ENCODE measurements at regions not wholly inside any gene's neighbourhood (a gene's known extent, or its start where the extent isn't known, plus 50 kb on each side); places are given as distances from the start of the nearest gene placed in this dataset.

DNA sequence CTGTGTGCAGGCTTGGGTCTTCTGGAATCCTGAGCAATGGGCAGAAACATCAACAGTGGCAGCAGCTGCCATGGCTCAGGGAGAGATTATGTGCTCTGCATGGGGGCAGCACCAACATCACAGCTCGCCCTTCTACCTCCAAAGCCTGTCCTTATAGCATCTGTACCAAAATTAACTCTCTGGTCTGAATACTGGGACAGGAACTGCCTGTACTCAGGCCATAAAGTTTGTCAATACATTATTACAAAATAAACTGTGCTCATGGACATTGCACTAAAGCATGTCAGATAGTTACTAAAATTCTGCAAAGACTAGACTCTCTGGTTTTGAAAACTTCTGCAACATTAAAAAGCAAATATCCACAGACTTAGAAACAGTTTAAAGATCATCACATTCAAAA is 91.6 kb downstream of the ZC3H11B start:
- TF ChIP-seq CTCF (IDR thresholded peaks at IDR 0.05; ENCODE audit: insufficient read depth, low read length, poor library complexity, severe bottlenecking) (no peak), EZH2phosphoT487 (conservative IDR thresholded peaks at IDR 0.05; ENCODE audit: low read length) (no peak)
- Histone ChIP-seq H3K27ac (ENCODE audit: low read depth, low read length) (no peak overlapping the region), H3K36me3 (ENCODE audit: low read length) (no peaks in the 10 kb centered on the region), H3K4me2 (ENCODE audit: low read depth, low read length, poor library complexity, severe bottlenecking) (no peak overlapping the region), H3K9me2 (replicated peaks; ENCODE audit: insufficient read depth, low read length) (no peaks in the 10 kb centered on the region), H3K79me2 (ENCODE audit: insufficient read depth, low read length) (no peaks in the 10 kb centered on the region), H3K4me3 (ENCODE audit: insufficient read depth, low read length, poor library complexity, severe bottlenecking) (no peak overlapping the region), H3F3A (ENCODE audit: insufficient read depth) (no peaks in the 10 kb centered on the region), H3K9me3 (ENCODE audit: insufficient read depth, low read length) (no peaks in the 10 kb centered on the region), H4K20me1 (ENCODE audit: low read depth, low read length) (no peaks in the 10 kb centered on the region), H3K27me3 (ENCODE audit: low read length) (no peaks in the 10 kb centered on the region), H3K9ac (ENCODE audit: low read length) (no peak overlapping the region), H2AFZ (ENCODE audit: low read depth, low read length, severe bottlenecking) (no peak overlapping the region)

- Histone ChIP-seq H3K4me3 (ENCODE audit: insufficient read depth, low read length, poor library complexity, severe bottlenecking) (no peak overlapping the region), H3K27ac (ENCODE audit: low read depth, low read length) (no peak overlapping the region), H3K4me2 (ENCODE audit: low read depth, low read length, poor library complexity, severe bottlenecking) (no peak overlapping the region), H3K9me3 (ENCODE audit: insufficient read depth, low read length) (no peaks in the 10 kb centered on the region), H3K9ac (ENCODE audit: low read length) (no peak overlapping the region), H3K36me3 (ENCODE audit: low read length) (no peaks in the 10 kb centered on the region), H2AFZ (ENCODE audit: low read depth, low read length, severe bottlenecking) (no peak overlapping the region), H4K20me1 (ENCODE audit: low read depth, low read length) (no peaks in the 10 kb centered on the region), H3K27me3 (ENCODE audit: low read length) (no peaks in the 10 kb centered on the region), H3F3A (ENCODE audit: insufficient read depth) (no peaks in the 10 kb centered on the region), H3K9me2 (replicated peaks; ENCODE audit: insufficient read depth, low read length) (no peaks in the 10 kb centered on the region), H3K79me2 (ENCODE audit: insufficient read depth, low read length) (no peaks in the 10 kb centered on the region)
- no peak for TF ChIP-seq CTCF (IDR thresholded peaks at IDR 0.05; ENCODE audit: insufficient read depth, low read length, poor library complexity, severe bottlenecking)
- TF ChIP-seq EZH2phosphoT487 (conservative IDR thresholded peaks at IDR 0.05; ENCODE audit: low read length) = no peak
Observed at GRCh38 chr1:219520241-219520640, 92.7 kb downstream of the ZC3H11B start.

DNA sequence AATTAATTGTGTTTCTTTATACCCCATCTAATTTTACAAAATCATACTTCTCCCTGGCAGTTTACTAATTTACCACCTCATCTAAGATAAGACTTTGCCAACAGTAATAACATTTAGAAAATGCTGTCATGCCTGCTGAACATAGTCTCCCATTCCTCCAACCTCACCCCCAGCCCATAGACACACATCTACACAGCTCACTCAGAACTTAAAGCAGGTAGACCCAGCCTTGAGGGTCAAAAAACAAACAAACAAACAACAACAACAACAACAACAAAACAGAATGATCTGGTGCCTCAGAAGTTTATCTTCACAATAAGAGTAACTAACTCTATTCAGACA is 94.0 kb downstream of the ZC3H11B start:
- Histone ChIP-seq H2AFZ (ENCODE audit: low read depth, low read length, severe bottlenecking) (no peak overlapping the region), H3K36me3 (ENCODE audit: low read length) (no peaks in the 10 kb centered on the region), H3F3A (ENCODE audit: insufficient read depth) (no peaks in the 10 kb centered on the region), H4K20me1 (ENCODE audit: low read depth, low read length) (no peaks in the 10 kb centered on the region), H3K27me3 (ENCODE audit: low read length) (no peaks in the 10 kb centered on the region), H3K9me3 (ENCODE audit: insufficient read depth, low read length) (no peaks in the 10 kb centered on the region), H3K79me2 (ENCODE audit: insufficient read depth, low read length) (no peaks in the 10 kb centered on the region), H3K4me3 (ENCODE audit: insufficient read depth, low read length, poor library complexity, severe bottlenecking) (no peak overlapping the region), H3K9ac (ENCODE audit: low read length) (no peak overlapping the region), H3K27ac (ENCODE audit: low read depth, low read length) (no peak overlapping the region), H3K4me2 (ENCODE audit: low read depth, low read length, poor library complexity, severe bottlenecking) (no peak overlapping the region), H3K9me2 (replicated peaks; ENCODE audit: insufficient read depth, low read length) (no peaks in the 10 kb centered on the region)
- no peak for TF ChIP-seq CTCF (IDR thresholded peaks at IDR 0.05; ENCODE audit: insufficient read depth, low read length, poor library complexity, severe bottlenecking)
- no peak for TF ChIP-seq EZH2phosphoT487 (conservative IDR thresholded peaks at IDR 0.05; ENCODE audit: low read length)
